ENCODE measurements at regions not wholly inside any gene's neighbourhood (a gene's known extent, or its start where the extent isn't known, plus 50 kb on each side); places are given as distances from the start of the nearest gene placed in this dataset.

- no peak overlapping the region for H3K4me3 Mint-ChIP-seq
- ATAC-seq (ENCODE audit: poor library complexity) (no peak), DNase-seq (no peak)
- no peaks in the 10 kb centered on the region for H3K36me3 Mint-ChIP-seq (ENCODE audit: low read depth)
- no peaks in the 10 kb centered on the region for H3K9me3 ChIP-seq (ENCODE audit: control insufficient read depth in 1 of 2, insufficient read depth in 1 of 2, low read length in 2 of 2)
- no peaks in the 10 kb centered on the region for H3K27me3 ChIP-seq (ENCODE audit: control insufficient read depth in 1 of 2, insufficient read depth in 2 of 2, low read length in 2 of 2)
- intact Hi-C loops (cut with DNase I, micrococcal nuclease) = no loop called here
- H3K4me1 Mint-ChIP-seq (ENCODE audit: low read depth) = no peaks in the 10 kb centered on the region
- H3K9me3 Mint-ChIP-seq = peaks cover 6% of the 10 kb centered on the region
- no peak overlapping the region for H3K27ac ChIP-seq (ENCODE audit: low read depth in 1 of 2, low read length in 2 of 2)
- no peak for TF ChIP-seq CTCF (IDR thresholded peaks at IDR 0.05)
- no peaks in the 10 kb centered on the region for H3K36me3 ChIP-seq (ENCODE audit: insufficient read depth, low read length)
- CTCF ChIA-PET = no interaction called here
- H3K27ac Mint-ChIP-seq = no peak overlapping the region
- POLR2A ChIA-PET = no interaction called here
- no peak overlapping the region for H3K4me3 ChIP-seq (ENCODE audit: low read length)
- no peaks in the 10 kb centered on the region for H3K27me3 Mint-ChIP-seq
- no peaks in the 10 kb centered on the region for H3K4me1 ChIP-seq (ENCODE audit: insufficient read depth, low read length)
Measured at GRCh38 chr16:52800432-52800831, 252.3 kb downstream of the CHD9NB start.

GRCh38 chr16:52799149-52799548 is 252.2 kb upstream of the TOX3 start:
- no peaks in the 10 kb centered on the region for H3K36me3 ChIP-seq (ENCODE audit: insufficient read depth, low read length)
- no peaks in the 10 kb centered on the region for H3K27me3 ChIP-seq (ENCODE audit: control insufficient read depth in 1 of 2, insufficient read depth in 2 of 2, low read length in 2 of 2)
- no peak overlapping the region for H3K4me3 ChIP-seq (ENCODE audit: low read length)
- H3K9me3 Mint-ChIP-seq = peaks cover 5% of the 10 kb centered on the region
- DNase-seq (no peak), ATAC-seq (ENCODE audit: poor library complexity) (no peak)
- no peaks in the 10 kb centered on the region for H3K4me1 ChIP-seq (ENCODE audit: insufficient read depth, low read length)
- no peak overlapping the region for H3K27ac ChIP-seq (ENCODE audit: low read depth in 1 of 2, low read length in 2 of 2)
- TF ChIP-seq CTCF (IDR thresholded peaks at IDR 0.05) = no peak
- H3K4me1 Mint-ChIP-seq (ENCODE audit: low read depth) = no peaks in the 10 kb centered on the region
- H3K9me3 ChIP-seq (ENCODE audit: control insufficient read depth in 1 of 2, insufficient read depth in 1 of 2, low read length in 2 of 2) = no peaks in the 10 kb centered on the region
- H3K27me3 Mint-ChIP-seq = no peaks in the 10 kb centered on the region
- H3K36me3 Mint-ChIP-seq (ENCODE audit: low read depth) = no peaks in the 10 kb centered on the region
- ChIA-PET POLR2A (no interaction called here), CTCF (no interaction called here)
- no peak overlapping the region for H3K4me3 Mint-ChIP-seq
- intact Hi-C loops (cut with DNase I, micrococcal nuclease) = no loop called here
- H3K27ac Mint-ChIP-seq = no peak overlapping the region

- POLR2A ChIA-PET = no interaction called here
- no peaks in the 10 kb centered on the region for H3K27me3 ChIP-seq (ENCODE audit: control insufficient read depth in 1 of 2, insufficient read depth in 2 of 2, low read length in 2 of 2)
- Mint-ChIP-seq H3K27me3 (peaks cover 4% of the 10 kb centered on the region), H3K36me3 (ENCODE audit: low read depth) (no peaks in the 10 kb centered on the region), H3K4me3 (no peak overlapping the region), H3K27ac (no peak overlapping the region), H3K4me1 (ENCODE audit: low read depth) (no peaks in the 10 kb centered on the region), H3K9me3 (no peaks in the 10 kb centered on the region)
- TF ChIP-seq CTCF (IDR thresholded peaks at IDR 0.05) = no peak
- H3K9me3 ChIP-seq (ENCODE audit: control insufficient read depth in 1 of 2, insufficient read depth in 1 of 2, low read length in 2 of 2) = peaks cover 0 to 7% of the 10 kb centered on the region in 2 experiments
- intact Hi-C loops (cut with DNase I, micrococcal nuclease) = no loop called here
- ATAC-seq (ENCODE audit: poor library complexity) = no peak
- CTCF ChIA-PET = no interaction called here
- no peak overlapping the region for H3K4me3 ChIP-seq (ENCODE audit: low read length)
- DNase-seq = no peak
- no peak overlapping the region for H3K27ac ChIP-seq (ENCODE audit: low read depth in 1 of 2, low read length in 2 of 2)
- H3K4me1 ChIP-seq (ENCODE audit: insufficient read depth, low read length) = no peaks in the 10 kb centered on the region
- H3K36me3 ChIP-seq (ENCODE audit: insufficient read depth, low read length) = no peaks in the 10 kb centered on the region
Measured at GRCh38 chr16:52787709-52788108, 240.8 kb upstream of the TOX3 start.

Data from CD4-positive, alpha-beta T cell (primary cell).